Amniotic epithelial cell (primary cell): ENCODE measurements at regions not wholly inside any gene's neighbourhood (a gene's known extent, or its start where the extent isn't known, plus 50 kb on each side); places are given as distances from the start of the nearest gene placed in this dataset.
A peak's percentile ranks its signal among the peaks of the same experiment; 100 is the strongest.
"Not testable (repeated sequence)": the region's sequence is repeated elsewhere in the genome, so short reads cannot be mapped to it uniquely, and the experiment has no call there.

Experiments
- DNase-seq: peaks from one replicate; pipeline ENCODE4 v3.0.0-alpha.2; 2010; ENCODE audit warnings: low read depth

DNA sequence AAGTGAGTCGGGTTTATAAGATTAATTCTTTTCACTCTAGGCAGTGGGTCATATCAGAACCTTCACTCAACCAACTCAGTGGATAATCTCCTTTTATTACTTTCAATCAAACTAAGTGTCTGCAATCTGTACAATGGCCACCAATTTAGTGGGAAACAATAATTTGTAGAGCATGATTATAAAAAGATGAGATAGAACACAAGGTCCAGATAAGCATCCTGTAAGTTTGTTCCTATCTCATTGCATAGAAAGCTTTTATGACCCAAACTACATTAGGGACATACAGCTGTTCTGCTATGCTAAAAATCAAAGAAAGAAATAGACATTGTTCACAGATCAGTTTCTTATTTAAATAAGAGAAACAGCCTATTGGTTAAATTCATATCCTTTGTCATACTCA is 341.4 kb upstream of the PSMD7 start:
- no peak for DNase-seq

DNA sequence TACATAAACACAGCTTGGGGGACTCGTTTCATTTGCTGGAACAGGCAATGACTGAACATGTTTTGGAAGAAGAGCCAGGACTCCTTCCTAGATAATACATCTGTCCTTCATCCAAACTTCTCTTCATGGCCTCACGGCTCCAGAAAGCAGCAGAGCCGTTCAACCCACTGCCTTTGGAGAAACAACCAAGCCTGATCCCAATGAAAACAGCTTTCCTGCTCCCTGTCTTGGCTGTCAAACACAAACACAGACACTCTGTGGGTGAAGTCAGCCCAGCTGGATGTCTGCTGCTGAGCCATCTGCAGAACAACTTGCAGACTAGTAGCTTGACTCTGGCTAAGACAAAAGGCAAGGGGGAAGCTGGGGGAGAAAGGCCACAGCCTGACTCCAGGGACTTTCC is 345.1 kb upstream of the PSMD7 start:
- no peak for DNase-seq

DNA sequence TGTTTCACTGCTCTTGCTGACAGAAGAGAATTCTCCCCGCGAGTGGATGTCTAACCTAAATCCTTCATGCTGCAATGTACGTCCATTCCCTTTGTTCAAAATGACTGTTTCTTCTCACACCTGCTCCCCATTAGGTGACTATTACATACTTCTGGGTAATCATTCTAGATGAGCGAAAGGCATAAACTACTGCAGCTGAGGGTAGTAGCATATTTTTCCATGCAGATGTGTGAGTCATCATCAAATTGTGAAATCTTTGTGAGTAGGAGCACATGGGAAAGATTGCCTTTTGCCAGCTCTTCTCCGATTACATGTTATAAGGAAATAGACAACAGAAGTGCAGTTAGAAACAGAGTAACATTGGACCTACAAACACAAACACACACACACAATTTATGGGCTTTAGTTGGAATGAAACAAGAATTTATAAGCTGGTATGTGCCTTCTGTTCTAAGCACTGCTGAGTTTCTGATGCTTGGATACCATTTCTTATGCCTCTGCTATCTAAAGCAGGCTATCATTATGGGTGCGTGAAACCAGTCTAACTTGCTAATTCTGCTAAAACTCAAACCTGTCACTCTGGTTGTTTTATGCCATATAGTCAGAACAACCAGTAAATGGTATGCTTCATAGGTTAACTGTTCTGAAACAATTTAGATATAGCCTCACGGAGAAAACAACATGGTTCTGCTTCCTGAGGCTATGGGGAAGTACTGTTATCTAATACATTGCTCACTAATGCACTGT is 346.9 kb upstream of the PSMD7 start:
- DNase-seq: peak; percentile 50

DNA sequence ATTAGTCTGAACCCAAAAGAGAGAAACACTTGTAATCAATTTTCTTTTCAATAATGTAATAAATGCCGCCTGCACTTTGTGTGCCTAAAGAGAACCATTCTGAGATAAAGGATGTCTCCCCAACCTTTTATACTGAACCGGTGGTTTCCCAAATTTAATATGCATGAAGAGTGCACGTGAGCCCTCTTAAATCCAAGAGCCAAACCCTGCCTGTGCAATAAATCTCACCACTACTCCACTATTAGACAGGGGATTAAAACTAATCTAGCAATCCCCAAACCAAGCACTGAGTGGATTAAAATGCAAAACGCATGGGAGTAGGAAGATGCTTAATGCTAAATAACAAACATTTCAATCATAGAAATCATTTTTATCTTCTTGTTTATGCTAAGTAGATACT is 351.0 kb upstream of the PSMD7 start:
- no peak for DNase-seq

DNA sequence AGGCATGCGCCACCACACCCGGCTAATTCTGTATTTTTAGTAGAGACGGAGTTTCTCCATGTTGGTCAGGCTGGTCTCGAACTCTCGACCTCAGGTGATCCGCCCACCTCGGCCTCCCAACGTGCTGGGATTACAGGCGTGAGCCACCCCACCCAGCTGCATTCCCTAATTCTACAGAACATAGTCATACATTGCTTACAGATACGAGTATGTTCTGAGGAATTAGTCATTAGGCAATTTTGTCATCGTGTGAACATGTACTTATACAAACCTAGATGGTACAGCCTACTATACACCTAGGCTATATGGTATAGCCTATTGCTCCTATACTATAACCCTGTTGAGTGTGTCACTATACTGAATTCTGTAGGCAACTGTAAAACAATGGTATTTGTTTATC is 353.4 kb upstream of the PSMD7 start:
- DNase-seq: not testable (repeated sequence)

DNA sequence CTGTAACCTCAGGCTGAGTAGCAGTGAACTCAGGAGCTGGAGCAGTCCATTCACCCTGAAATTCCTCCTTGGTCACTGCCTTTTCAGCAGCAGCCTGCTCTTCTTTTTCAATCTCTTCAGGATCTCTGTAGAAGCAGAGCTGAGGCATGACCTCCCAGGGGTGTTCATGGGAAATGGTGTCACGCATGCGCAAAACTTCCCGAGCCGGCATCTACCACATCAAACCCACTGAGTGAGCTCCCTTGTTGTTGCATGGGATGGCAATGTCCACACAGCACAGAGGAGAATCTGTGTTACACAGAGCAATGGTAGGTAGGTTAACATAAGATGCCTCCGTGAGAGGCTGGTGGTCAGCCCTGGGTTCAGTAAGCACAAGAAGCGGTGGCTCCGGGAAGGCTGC is 355.8 kb upstream of the PSMD7 start:
- not testable (repeated sequence) for DNase-seq

DNA sequence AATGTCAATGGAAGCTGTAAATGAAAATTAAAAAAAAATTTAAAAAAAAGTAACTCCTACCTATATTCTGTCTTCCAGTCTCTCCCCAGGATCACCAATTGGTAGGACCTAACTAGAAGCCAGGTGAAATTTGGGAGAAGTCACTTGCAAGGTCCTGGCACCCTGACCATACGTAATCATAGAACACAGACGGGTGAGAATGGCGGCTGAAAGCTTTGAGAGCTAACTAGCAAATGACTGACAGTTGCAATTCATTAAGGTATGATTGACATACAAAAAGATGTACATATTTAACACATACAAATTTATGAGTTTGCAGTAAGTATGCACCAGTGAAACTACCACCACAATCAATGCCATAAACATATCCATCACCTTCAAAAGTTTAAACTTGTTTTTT is 372.7 kb upstream of the PSMD7 start:
- DNase-seq: no peak

DNA sequence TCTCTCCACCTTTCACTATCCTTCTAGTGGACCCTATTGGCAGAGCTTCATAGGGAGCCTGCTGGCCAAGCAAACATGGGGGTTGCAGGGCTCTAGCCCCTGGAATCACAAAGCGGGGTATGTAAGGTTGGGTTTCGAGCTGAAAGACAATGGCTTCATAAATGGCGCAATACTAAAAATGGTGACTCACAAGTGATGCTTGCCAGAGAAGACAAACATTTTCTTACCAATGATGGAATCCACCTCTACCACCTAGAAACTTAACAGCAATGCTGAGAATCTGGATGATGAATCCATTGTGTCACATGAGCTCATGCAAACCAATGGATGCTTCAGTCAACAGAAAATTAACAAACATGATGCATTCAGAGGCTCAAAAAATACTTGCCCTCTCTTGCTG is 375.3 kb upstream of the PSMD7 start:
- DNase-seq: no peak

DNA sequence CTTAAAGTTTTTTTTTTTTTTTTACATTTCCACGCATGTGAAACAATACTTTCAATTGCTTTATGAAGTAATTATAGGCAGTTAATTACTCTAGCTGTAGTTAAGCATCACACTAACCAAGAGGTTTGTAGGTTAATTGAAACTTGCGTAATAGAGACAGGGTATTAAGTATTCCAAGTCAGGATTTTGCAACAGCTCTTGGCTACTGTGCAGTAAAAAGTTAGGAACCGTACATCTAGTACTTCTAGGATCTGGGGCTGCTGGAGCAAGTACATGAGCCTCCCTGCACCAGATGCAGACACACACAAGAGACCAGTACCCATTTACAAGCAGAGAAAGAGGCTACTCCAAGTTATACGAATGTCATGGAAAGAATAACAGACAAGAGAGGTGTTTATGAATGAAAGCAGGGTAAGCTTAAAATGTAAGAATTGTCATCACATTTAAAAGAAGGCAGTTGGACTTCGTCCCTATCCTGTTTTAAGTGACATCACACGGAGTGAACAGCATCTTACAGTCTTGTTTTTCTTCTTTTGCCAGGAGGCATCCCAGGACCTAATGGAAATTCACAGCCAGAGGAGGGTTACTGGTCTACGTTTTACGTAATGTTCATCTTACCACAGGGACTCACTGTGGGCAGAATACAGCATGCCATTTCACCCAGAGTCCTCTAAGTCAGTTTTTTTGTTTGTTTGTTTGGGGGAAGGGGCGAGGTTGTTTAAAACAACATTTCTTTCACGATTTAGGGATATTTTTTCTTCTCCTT is 379.6 kb upstream of the PSMD7 start:
- DNase-seq: no peak

DNA sequence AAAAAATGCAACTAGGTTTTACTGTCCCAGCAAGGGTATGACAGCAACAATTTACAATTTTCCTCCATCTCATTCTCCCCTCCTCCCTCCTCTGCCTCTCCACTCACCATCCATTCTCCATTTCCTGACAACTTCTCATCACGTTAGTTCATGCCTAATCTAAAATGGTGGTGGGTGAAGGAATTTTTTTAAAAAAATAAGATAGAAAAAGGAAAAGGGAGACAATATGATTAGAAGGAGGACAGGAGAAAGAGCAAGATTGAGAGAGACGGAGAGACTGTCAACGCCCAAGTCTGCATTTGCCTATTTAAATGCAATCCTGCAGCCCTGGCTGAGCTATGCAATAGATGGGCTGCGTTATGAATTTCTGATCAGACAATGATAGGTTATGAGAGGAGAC is 380.7 kb upstream of the PSMD7 start:
- no peak for DNase-seq

DNA sequence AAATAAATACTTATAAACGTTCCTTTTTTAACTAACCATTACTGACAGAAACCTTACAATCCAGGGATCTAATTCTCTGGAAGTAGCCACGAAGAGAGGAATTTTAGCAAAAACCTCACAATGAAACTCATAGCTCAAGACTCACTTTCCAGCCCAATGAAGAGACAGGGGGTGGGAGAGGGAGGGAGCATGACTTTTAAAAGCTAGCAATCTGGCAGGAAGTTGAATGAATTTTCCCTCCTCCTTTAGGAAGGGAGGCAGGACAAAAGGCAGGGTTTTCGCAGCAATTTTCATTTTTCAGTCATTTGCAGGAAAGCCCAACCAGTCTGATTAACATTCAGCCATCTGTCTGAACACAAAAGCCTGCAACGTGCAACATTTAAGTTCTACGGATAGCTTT is 381.5 kb upstream of the PSMD7 start:
- DNase-seq: no peak

DNA sequence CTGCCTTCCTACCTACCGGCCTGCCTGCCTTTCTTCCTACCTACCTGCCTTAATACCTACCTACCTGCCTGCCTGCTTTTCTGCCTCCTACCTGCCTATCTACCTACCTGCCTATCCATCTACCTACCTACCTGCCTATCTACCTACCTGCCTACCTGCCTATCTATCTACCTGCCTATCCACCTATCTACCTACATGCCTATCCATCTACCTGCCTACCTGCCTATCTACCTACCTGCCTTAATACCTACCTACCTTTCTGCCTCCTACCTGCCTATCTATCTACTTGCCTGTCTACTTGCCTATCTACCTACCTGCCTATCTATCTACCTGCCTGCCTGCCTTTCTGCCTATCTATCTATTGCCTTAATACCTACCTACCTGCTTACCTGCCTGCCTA is 383.8 kb upstream of the PSMD7 start:
- no peak for DNase-seq

DNA sequence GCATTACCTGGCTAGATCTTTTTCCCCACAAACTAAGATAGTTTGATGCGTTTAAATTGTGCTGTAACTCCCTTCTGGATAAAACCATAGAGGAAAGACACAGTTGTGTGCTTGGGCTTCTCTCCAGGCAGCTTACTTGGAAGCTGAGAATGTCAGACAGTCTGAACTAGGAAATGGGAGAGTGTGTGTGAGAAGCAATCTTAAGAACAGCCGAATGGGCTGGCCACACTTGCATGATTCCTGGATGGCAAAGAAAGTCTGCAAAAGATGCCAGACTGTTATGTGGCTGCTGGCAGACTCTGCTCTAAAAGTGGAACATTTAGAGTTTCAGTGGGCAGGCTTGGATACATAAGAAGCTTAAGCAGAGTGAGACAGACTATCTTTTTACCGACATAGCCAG is 384.3 kb upstream of the PSMD7 start:
- DNase-seq: no peak

DNA sequence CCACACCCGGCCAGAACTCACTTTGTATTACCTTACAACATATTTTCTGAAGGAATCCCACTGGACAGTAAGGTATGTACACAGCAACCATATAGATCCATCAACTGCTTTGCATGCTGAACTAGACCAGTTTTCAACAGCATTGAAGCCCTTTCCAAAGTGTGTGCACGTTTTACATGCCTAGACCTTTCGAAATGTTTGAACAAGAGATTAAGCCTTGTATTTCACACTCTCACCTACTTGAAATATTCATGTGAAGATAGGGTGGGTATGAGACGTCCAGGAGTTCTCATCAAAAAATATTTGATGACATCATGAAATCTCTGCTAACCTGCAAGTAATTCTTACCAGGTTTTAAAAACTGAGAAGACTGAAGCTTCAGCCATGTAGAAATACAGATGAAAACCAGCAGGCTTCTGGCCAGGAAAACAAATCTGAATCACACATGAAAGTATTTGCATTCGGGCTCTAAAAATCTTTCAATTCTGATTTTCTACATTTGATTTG is 387.0 kb upstream of the PSMD7 start:
- DNase-seq: no peak

DNA sequence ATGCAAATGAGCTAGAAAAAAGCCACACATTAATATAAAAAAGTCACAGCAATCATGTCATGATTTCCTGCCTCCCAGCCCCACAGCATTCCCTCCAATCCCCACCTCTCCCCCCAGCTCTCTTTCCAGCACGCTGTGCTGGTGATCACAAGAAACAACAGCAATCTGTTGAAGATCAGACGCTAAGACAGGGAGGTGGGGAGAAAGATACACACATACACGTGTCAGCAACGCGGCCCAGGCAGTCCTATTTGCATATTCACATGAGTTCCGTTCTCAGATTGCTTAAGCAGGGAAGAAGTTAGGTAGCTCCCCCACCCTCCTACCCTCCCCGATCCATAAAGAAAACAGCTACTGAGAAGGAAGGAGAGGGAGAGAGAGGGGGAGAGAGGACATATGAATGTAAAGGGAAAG is 405.5 kb upstream of the PSMD7 start:
- no peak for DNase-seq

DNA sequence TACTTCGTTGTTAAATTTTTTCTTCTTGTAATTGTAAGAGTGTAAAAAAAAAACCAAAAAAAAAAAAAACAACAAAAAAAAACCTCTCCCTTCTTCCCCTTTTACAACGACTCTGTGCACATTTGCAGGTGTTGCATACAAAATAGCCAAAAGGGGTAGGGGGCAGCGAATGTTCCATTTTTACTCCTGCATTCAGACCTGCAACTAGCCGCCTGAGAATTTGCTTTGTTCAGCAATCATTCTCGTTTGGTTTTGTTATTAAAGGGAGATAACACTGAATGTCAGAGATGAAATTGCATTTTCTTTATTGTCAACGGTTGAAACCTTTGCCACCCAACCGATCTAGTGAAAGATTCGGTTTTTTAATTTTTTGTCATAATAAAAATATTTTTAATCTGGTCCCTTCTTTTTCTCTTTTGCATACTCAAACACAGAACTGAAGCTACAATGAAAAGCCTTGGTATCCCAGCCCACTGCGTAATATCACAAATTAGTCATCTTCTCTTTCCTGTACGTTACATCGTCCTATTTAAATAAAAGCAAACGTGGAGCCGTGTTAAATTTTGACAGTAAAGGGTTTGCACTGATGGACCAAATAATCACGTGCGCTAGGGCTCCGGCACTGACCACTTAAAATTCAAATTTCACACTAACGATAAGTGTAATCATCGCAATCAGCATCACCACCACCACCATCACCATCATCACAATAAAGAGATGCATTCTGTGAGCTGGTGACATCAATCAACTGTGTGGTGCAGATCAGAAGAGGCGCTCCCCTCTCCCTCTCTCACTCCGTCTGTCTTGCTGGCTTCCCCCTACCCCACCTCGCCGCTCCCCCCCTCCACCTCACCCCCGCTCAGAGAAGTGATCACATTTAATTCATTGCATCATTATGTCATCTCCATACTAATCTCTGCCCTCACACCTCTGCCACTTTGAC is 406.2 kb upstream of the PSMD7 start:
- DNase-seq: no peak

DNA sequence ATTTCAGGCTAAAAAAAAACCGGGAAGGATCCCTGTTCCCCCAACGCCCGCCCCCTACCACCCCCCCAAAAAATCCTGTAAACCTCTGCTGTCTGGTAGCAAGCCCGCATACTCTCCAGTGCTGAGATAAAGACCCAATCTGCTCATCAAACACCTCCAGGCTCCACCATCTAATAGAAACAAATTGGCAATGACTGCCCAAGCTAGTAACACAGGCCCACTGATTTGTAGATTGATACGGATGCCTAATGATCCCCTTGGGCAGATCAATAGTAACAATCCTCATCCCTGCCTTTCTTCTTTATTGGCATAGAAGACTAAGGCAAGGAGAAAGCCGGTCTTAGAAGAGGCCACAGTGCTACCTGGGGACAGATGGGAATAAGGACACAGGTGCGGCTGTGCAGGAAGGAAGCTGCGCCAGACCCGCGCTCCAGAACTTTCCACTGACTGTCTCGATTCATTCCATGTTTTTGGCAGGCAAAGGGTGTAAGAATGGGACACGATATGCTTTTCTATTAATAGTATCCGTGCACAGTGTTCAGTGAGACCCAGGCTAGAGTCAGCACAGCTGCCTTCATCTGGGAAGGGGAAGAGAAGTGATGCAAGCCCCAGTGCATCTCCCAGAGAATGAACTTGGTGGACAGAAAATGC is 407.6 kb upstream of the PSMD7 start:
- no peak for DNase-seq

DNA sequence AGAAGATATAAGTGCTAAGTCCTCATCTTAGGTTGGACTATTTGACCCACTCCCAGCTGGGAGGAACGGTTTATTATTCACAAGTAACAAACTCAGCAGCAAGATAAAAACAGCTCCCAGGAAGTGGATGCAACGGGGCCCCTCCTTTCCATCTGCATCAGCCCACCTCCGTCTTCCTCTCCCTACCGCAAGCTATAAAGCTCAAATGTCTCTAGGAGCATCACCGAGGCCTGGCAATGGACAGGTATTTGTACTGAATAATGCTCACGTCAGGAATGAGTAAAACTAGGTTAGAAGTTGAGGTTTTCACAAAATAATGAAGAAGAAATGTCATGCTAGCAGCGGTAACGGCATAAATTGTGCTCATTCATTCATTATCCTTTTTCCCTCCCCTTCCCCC is 408.7 kb upstream of the PSMD7 start:
- DNase-seq: no peak

DNA sequence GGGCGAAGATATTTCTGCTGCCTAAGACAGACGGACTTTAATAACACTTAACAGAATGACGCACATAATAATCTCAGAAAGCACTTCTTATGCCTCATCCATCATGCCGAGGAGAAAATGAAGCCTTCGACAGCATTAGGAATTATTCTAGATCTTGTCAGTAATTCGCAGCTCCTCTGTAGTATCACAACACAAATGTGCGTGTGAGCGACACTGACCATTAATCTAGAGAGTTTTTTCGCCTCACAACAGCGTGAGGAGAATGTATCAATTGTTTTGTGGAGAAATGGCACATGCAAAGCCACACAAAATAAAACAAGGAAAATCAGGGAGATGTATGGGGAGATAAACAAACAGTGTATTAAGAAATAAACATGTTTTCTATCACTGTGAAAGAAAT is 410.2 kb upstream of the PSMD7 start:
- no peak for DNase-seq

DNA sequence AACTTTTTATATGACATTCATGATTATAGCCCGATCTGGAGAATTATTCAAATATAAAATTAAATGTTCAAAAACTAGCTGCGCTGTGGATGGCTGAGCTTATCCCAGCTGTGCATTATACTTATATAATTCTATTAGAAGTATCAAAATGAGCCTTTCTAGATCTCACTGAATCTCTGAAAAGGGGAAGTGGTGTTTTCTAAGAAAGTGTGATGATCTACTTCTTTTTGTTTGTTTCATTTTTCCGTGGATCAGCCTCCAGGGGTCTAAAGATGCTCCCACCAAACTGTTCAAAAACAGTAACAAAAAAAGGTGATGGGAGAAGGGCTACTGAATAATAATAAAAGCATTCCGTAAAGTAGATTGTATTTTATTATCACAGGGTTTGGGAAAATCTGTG is 411.3 kb upstream of the PSMD7 start:
- no peak for DNase-seq

DNA sequence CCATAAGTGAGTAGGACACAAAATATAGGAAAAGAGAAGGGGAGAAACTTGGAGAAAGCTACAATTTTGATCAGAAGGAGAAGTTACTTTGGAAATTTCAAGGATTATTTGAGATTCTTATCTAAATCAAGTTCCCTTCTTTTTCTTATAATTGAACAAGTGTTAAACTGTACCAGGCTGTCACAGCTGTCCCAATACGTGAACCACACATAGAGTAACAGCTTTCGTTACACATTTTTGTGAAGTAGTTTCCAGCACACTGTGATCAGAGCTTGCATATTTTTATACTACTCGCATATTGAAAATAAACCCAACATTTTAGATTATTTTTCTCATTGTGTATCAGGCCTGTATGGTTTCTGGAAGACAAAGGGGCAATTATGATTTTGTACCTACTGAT is 412.8 kb upstream of the PSMD7 start:
- DNase-seq: no peak

DNA sequence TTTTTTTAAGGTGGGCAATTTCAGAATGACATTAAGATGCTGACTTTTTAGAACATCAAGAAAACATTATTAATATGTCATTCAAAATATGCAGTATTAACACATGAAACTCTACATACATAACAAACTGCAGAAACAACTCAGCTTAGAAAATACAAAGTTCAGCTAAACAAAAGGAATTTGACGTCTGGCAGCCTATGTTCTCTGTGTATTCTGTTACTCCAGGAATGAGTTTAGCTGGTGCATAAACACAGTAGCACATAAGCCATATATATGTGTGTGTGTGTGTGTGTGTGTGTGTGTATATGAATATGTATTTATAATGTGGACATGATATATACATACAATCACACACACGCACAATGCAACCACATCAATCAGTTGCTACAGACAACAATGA is 413.5 kb upstream of the PSMD7 start:
- no peak for DNase-seq
